ENCODE measurements at regions not wholly inside any gene's neighbourhood (a gene's known extent, or its start where the extent isn't known, plus 50 kb on each side); places are given as distances from the start of the nearest gene placed in this dataset.

DNA sequence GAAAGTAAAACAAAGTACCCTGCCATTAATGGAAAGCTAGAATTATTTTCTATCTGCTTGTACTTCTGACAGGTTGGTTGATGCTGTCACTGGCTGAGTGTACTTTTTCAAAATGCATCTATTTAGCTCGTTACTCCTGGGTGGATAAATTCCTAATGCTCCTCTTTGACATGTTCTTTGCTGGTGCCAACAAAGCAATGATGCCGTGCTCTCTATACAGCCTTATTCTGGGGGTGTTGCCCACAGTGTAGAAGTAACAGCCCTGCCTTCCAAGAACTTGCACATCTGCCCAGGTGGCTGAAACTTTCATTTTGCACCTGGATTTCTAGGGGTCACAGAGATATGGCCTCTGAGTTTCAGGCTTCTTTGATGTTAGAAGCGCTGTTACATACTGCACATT is 132.4 kb downstream of the SLC4A3 start:
- 53 to 67% (median 63%) methylated on average over 3 of the region's 3 CpGs for WGBS, 5 donors
- Histone ChIP-seq H3K27ac (no peak overlapping the region), H3K4me1 (no peaks in the 10 kb centered on the region), H3K4me3 (no peak overlapping the region), H3K36me3 (no peaks in the 10 kb centered on the region), H3K9me3 (peaks cover 0 to 10% (median 0%) of the 10 kb centered on the region in 4 donors), H3K27me3 (peaks cover 0 to 9% (median 0%) of the 10 kb centered on the region in 3 donors)
- DNase-seq, result no peak
- intact Hi-C loops (cut with DNase I; ENCODE audit: low total_unique reads), result no loop called here
- TF ChIP-seq CTCF (IDR thresholded peaks at IDR 0.05) (no peak), POLR2A (IDR thresholded peaks at IDR 0.05) (no peak), EP300 (IDR thresholded peaks at IDR 0.05) (no peak)

GRCh38 chr2:219765231-219765911 is 137.9 kb downstream of the SLC4A3 start:
- Histone ChIP-seq H3K27me3 (peaks cover 0 to 20% (median 3%) of the 10 kb centered on the region in 3 donors), H3K4me1 (peaks cover 0 to 7% (median 0%) of the 10 kb centered on the region in 4 donors), H3K36me3 (no peaks in the 10 kb centered on the region), H3K9me3 (peaks cover 0 to 10% (median 0%) of the 10 kb centered on the region in 4 donors), H3K27ac (no peak overlapping the region), H3K4me3 (no peak overlapping the region)
- WGBS, 5 donors, result 65 to 77% (median 67%) methylated on average over 5 of the region's 5 CpGs
- TF ChIP-seq POLR2A (IDR thresholded peaks at IDR 0.05) (no peak), EP300 (IDR thresholded peaks at IDR 0.05) (no peak), POLR2AphosphoS5 (IDR thresholded peaks at IDR 0.05) (no peak), CTCF (IDR thresholded peaks at IDR 0.05) (no peak)
- intact Hi-C loops (cut with DNase I; ENCODE audit: low total_unique reads), result no loop called here
- no peak for DNase-seq

- no peak overlapping the region for H3K4me3 ChIP-seq
- 92 to 97% (median 93%) methylated on average over 5 of the region's 5 CpGs for WGBS, 5 donors
- no peak for DNase-seq
- H3K9me3 ChIP-seq, result peaks cover 0 to 10% (median 0%) of the 10 kb centered on the region in 4 donors
- peaks cover 0 to 11% (median 3%) of the 10 kb centered on the region in 3 donors for H3K27me3 ChIP-seq
- no peaks in the 10 kb centered on the region for H3K36me3 ChIP-seq
- TF ChIP-seq POLR2AphosphoS5 (IDR thresholded peaks at IDR 0.05) (no peak), EP300 (IDR thresholded peaks at IDR 0.05) (no peak), POLR2A (IDR thresholded peaks at IDR 0.05) (no peak), CTCF (IDR thresholded peaks at IDR 0.05) (no peak)
- peaks cover 0 to 13% (median 4%) of the 10 kb centered on the region in 4 donors for H3K4me1 ChIP-seq
- no peak overlapping the region for H3K27ac ChIP-seq
- intact Hi-C loops (cut with DNase I; ENCODE audit: low total_unique reads), result no loop called here
Measured at GRCh38 chr2:219766658-219767057, 139.2 kb downstream of the SLC4A3 start.

DNA sequence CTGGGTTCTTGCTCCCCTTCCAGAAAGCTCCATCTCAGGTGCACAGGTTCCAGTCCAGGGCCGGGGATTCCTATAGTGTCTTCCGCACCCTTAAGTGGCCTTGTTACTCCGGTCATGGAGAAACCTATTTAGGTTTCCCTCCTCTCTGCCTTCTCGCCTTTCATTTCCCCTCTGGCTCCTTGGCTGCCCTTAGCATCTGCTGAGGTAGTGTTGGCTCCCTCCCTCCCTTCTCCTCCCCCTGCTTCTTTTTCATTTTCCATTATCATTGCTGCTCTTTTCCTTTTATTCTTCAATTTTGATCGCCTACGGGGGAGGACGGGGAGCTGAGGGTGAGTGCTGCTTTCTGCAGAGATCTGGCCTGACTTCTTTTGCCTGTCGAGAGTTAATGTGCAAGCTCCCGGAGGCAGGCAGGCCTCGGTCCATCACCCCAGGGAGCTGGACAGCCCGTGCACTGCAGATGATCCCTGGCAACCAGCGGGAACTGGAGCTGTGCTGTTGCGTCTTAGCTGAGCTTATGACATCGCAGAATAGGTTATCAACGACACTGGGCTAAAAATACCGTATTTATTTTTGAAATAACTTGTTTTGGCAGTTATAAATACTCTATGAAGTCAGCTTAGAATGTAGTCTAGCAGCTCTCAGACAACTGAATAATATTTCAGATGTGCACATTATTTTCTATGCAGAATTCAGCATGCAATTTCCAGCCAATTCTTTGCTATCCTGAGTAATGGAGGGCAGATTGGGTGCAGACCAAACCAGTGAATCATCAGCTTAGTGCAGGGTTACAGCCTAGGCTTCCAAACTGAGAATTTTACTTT is 141.9 kb downstream of the SLC4A3 start:
- Histone ChIP-seq H3K36me3 (no peaks in the 10 kb centered on the region), H3K9me3 (no peaks in the 10 kb centered on the region), H3K4me3 (no peak overlapping the region), H3K4me1 (peaks cover 0 to 22% (median 6%) of the 10 kb centered on the region in 4 donors), H3K27me3 (peaks cover 0 to 11% (median 3%) of the 10 kb centered on the region in 3 donors), H3K27ac (peak overlapping the region in 1 of 5 donors; percentile 37)
- peak in 1 of 2 donors; percentile 88 for DNase-seq
- WGBS, 5 donors, result 59 to 68% (median 65%) methylated on average over 16 of the region's 16 CpGs
- intact Hi-C loops (cut with DNase I; ENCODE audit: low total_unique reads), result no loop called here
- TF ChIP-seq EP300 (IDR thresholded peaks at IDR 0.05) (no peak), POLR2AphosphoS5 (IDR thresholded peaks at IDR 0.05) (no peak), CTCF (IDR thresholded peaks at IDR 0.05) (no peak), POLR2A (IDR thresholded peaks at IDR 0.05) (no peak)
